GM12873 (cell line): ENCODE measurements at regions not wholly inside any gene's neighbourhood (a gene's known extent, or its start where the extent isn't known, plus 50 kb on each side); places are given as distances from the start of the nearest gene placed in this dataset.

ENCODE experiments used
- TF ChIP-seq, protein P1 (sequence below): IDR thresholded peaks from 2 replicates; pipeline ENCODE4 v1.5.1; 2012; ENCODE audit warnings: low read depth, mild to moderate bottlenecking, moderate library complexity, low read length, control low read depth; ENCODE audit not compliant: insufficient read depth; ENCODE audit errors: missing control alignments

GRCh38 chr7:45495618-45496017 is 78.5 kb upstream of the ADCY1 start:
- TF ChIP-seq, protein P1, sequence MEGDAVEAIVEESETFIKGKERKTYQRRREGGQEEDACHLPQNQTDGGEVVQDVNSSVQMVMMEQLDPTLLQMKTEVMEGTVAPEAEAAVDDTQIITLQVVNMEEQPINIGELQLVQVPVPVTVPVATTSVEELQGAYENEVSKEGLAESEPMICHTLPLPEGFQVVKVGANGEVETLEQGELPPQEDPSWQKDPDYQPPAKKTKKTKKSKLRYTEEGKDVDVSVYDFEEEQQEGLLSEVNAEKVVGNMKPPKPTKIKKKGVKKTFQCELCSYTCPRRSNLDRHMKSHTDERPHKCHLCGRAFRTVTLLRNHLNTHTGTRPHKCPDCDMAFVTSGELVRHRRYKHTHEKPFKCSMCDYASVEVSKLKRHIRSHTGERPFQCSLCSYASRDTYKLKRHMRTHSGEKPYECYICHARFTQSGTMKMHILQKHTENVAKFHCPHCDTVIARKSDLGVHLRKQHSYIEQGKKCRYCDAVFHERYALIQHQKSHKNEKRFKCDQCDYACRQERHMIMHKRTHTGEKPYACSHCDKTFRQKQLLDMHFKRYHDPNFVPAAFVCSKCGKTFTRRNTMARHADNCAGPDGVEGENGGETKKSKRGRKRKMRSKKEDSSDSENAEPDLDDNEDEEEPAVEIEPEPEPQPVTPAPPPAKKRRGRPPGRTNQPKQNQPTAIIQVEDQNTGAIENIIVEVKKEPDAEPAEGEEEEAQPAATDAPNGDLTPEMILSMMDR: no peak

GRCh38 chr7:45500257-45500656 is 73.9 kb upstream of the ADCY1 start:
- TF ChIP-seq, protein P1: no peak

GRCh38 chr7:45501791-45502190 is 72.4 kb upstream of the ADCY1 start:
- TF ChIP-seq, protein P1: no peak

DNA sequence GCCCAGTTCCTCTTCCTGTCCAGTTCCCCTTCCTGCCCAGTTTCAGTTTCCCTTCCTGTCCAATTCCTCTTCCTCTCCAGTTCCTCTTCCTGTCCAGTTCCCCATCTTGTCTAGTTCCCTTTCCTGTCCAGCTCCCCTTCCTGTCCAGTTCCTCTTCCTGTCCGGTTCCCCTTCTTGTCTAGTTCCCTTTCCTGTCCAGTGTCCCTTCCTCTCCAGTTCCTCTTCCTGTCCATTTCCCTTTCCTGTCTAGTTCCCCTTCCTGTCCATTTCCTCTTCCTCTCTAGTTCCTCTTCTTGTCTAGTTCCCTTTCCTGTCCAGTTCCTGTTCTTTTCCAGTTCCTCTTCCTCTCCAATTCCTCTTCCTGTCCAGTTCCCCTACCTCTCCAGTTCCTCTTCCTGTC is 68.1 kb upstream of the ADCY1 start:
- TF ChIP-seq, protein P1: no peak

DNA sequence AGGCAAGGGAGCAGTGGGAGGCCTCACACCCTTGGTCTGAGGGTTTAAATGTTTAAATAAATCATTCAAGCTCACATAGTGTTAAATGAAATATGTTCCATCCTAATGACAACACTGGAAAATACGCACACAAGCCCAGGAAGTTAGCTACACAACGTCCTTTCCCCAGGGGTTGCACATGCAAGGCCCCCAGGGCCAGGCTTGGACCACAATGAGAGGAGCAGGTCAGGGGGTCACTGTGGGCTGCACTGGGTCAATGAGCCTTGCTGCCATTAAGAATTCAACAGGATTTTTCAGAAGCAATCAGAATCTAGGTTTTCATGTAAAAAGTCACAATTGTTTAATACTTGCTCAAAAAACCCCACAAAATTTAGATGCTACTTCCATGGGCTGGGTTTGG is 64.9 kb upstream of the ADCY1 start:
- TF ChIP-seq, protein P1: no peak

DNA sequence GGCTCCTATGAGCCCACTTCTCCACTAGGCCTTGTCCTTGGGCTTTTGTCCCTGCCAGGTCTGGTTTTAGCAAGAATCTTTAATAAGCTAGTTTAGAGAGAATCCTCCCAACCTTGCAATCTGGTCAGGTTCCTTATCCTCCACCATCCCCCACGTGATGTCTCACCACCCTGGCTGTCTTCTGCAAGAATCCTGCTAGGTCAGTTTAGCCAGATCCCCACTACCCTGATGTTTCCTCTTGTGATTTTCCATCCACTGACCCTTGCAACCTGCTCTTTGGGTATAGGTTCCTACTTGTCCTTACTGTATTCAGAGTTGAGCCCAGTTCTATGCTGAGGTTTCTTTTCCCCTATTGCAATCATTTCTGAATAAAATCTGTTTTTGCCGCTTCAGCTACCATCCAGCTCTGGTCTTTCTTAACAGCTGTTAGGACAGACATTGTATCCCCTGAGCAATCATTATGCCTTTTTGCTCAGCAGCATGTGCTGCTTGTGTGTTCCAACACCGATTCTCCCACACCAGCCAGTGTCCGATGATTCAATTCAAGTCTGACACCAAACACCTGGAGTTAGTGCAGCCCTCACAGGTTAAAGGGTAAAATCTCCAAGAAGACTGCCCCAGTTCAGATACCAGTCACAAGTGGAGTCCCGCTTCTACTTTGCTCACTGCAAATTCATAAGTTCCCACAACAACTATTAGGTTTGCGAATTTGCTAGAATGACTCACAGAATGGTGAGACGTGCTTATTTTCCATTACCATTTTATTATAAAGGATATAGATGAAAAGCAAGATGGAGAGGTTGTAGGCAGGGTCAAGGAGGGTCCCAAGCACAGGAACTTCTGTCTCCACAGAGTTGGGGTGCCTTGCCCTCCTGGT is 62.2 kb upstream of the ADCY1 start:
- TF ChIP-seq, protein P1: no peak

DNA sequence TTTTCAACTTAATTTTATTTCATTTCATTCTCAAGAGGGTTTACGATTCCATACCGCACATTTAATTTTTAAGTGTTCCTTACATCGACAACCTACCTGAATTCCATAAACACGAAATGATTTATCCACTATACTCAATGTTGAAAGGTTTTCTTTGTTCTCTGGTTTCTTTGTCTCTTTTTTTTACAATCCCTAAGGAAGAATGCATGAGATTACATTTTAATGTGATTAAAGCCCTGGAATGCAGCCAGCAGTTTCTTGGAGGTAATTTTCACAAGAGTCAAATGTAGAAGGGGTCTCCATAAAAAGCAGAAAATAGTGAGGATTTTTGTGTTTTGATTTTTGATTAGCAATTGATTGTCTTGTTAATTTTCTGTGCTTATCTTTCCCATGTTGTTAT is 59.2 kb upstream of the ADCY1 start:
- TF ChIP-seq, protein P1: no peak
